HG03457 (cell line): ENCODE measurements at regions not wholly inside any gene's neighbourhood (a gene's known extent, or its start where the extent isn't known, plus 50 kb on each side); places are given as distances from the start of the nearest gene placed in this dataset.

ENCODE experiments used
- ATAC-seq: cut with Tn5 transposase; IDR thresholded peaks from one replicate; pipeline ENCODE4 v1.9.1; 2021; ENCODE audit warnings: moderate number of reproducible peaks; ENCODE audit not compliant: unreplicated experiment

- no peak for ATAC-seq
Observed at GRCh38 chr2:134109246-134109645, 144.6 kb upstream of the MGAT5 start.

GRCh38 chr2:134109725-134110124, 144.1 kb upstream of the MGAT5 start:
- ATAC-seq: no peak

GRCh38 chr2:134110532-134110931, 143.3 kb upstream of the MGAT5 start:
- no peak for ATAC-seq

- no peak for ATAC-seq
Observed at GRCh38 chr2:134117676-134118075, 136.2 kb upstream of the MGAT5 start.

- peak; percentile 35 for ATAC-seq
Observed at GRCh38 chr2:134118279-134119116, 135.4 kb upstream of the MGAT5 start.

GRCh38 chr2:134119117-134119712, 134.7 kb upstream of the MGAT5 start:
- peak; percentile 3 for ATAC-seq

- peak; percentile 50 for ATAC-seq
Observed at GRCh38 chr2:134119713-134120405, 134.0 kb upstream of the MGAT5 start.

GRCh38 chr2:134120406-134120732, 133.5 kb upstream of the MGAT5 start:
- ATAC-seq: no peak

- peak; percentile 25 for ATAC-seq
Observed at GRCh38 chr2:134120733-134121630, 132.9 kb upstream of the MGAT5 start.

GRCh38 chr2:134122610-134123009, 131.3 kb upstream of the MGAT5 start:
- ATAC-seq: no peak

- ATAC-seq: no peak
Observed at GRCh38 chr2:134123332-134123731, 130.5 kb upstream of the MGAT5 start.

GRCh38 chr2:134124047-134124753, 129.7 kb upstream of the MGAT5 start:
- ATAC-seq: no peak

GRCh38 chr2:134127496-134127895, 126.4 kb upstream of the MGAT5 start:
- ATAC-seq: peak; percentile 56

GRCh38 chr2:134128746-134129145, 125.1 kb upstream of the MGAT5 start:
- no peak for ATAC-seq

- no peak for ATAC-seq
Observed at GRCh38 chr2:134129900-134130537, 123.9 kb upstream of the MGAT5 start.

- ATAC-seq: no peak
Observed at GRCh38 chr2:134131681-134132489, 122.0 kb upstream of the MGAT5 start.

- no peak for ATAC-seq
Observed at GRCh38 chr2:134132490-134132857, 121.4 kb upstream of the MGAT5 start.

- no peak for ATAC-seq
Observed at GRCh38 chr2:134133622-134134312, 120.1 kb upstream of the MGAT5 start.

- ATAC-seq: no peak
Observed at GRCh38 chr2:134134313-134134706, 119.6 kb upstream of the MGAT5 start.
